HEK293T (cell line): ENCODE measurements at regions not wholly inside any gene's neighbourhood (a gene's known extent, or its start where the extent isn't known, plus 50 kb on each side); places are given as distances from the start of the nearest gene placed in this dataset.
"Not testable (repeated sequence)": the region's sequence is repeated elsewhere in the genome, so short reads cannot be mapped to it uniquely, and the experiment has no call there.

Experiments
- CTCF ChIA-PET: fragments of 350-600 bp; formaldehyde crosslinking; extraction: SDS; loops from one replicate; lab custom pipeline; 2021; ENCODE audit warnings: antibody characterized with exemption, inconsistent platforms; lab: Yijun Ruan, JAX
- POLR2A ChIA-PET: fragments of 350-600 bp; formaldehyde crosslinking; extraction: SDS; loops from one replicate; lab custom pipeline; 2020; ENCODE audit warnings: antibody characterized with exemption, inconsistent platforms; lab: Yijun Ruan, JAX
- DNase-seq: peaks from one replicate; pipeline ENCODE4 v3.0.0; 2012; ENCODE audit warnings: mixed read lengths; ENCODE audit errors: extremely low spot score
- ARNT ChIP-seq: fragments of 450-650 bp; IDR thresholded peaks from 2 replicates; pipeline ENCODE4 v1.6.1; 2017; ENCODE audit warnings: mild to moderate bottlenecking
- BHLHE40 ChIP-seq: fragments of 450-650 bp; IDR thresholded peaks from 2 replicates; pipeline ENCODE4 v1.6.1; 2016; ENCODE audit warnings: mild to moderate bottlenecking, moderate library complexity, borderline replicate concordance
- CTBP1 ChIP-seq: fragments of 450-650 bp; IDR thresholded peaks from 2 replicates; pipeline ENCODE4 v1.6.1; 2016; ENCODE audit warnings: borderline replicate concordance
- ELF4 ChIP-seq: fragments of 450-650 bp; IDR thresholded peaks from 2 replicates; pipeline ENCODE4 v1.6.1; 2017; ENCODE audit warnings: antibody characterized with exemption
- FOXA1 ChIP-seq: fragments of 450-650 bp; IDR thresholded peaks from 2 replicates; pipeline ENCODE4 v1.6.1; 2016; ENCODE audit warnings: mild to moderate bottlenecking
- FOXK2 ChIP-seq: fragments of 450-650 bp; IDR thresholded peaks from 2 replicates; pipeline ENCODE4 v1.6.1; 2016; ENCODE audit warnings: mild to moderate bottlenecking
- FOXM1 ChIP-seq: fragments of 450-650 bp; IDR thresholded peaks from 2 replicates; pipeline ENCODE4 v1.6.1; 2017; ENCODE audit warnings: mild to moderate bottlenecking, borderline replicate concordance
- HDGF ChIP-seq: fragments of 450-650 bp; IDR thresholded peaks from 2 replicates; pipeline ENCODE4 v1.6.1; 2017; ENCODE audit warnings: antibody characterized with exemption, borderline replicate concordance
- L3MBTL2 ChIP-seq: fragments of 450-650 bp; conservative IDR thresholded peaks from 2 replicates; pipeline ENCODE4 v1.6.1; 2016; ENCODE audit warnings: mild to moderate bottlenecking
- LEF1 ChIP-seq: fragments of 450-650 bp; IDR thresholded peaks from 2 replicates; pipeline ENCODE4 v1.6.1; 2017; ENCODE audit warnings: mild to moderate bottlenecking, borderline replicate concordance
- NFRKB ChIP-seq: fragments of 450-650 bp; IDR thresholded peaks from 2 replicates; pipeline ENCODE4 v1.6.1; 2016; ENCODE audit warnings: mild to moderate bottlenecking, moderate library complexity
- SP1 ChIP-seq: fragments of 450-650 bp; IDR thresholded peaks from 2 replicates; pipeline ENCODE4 v1.6.1; 2017
- SUZ12 ChIP-seq: fragments of 450-650 bp; IDR thresholded peaks from 2 replicates; pipeline ENCODE4 v1.6.1; 2016; ENCODE audit warnings: mild to moderate bottlenecking
- TARDBP ChIP-seq: fragments of 450-650 bp; IDR thresholded peaks from 2 replicates; pipeline ENCODE4 v1.6.1; 2016
- ZNF384 ChIP-seq: fragments of 450-650 bp; IDR thresholded peaks from 2 replicates; pipeline ENCODE4 v1.6.1; 2016
- TF ChIP-seq, protein P1 (sequence below): fragments of 450-650 bp; IDR thresholded peaks from 2 replicates; pipeline ENCODE4 v1.6.1; 2016

DNA sequence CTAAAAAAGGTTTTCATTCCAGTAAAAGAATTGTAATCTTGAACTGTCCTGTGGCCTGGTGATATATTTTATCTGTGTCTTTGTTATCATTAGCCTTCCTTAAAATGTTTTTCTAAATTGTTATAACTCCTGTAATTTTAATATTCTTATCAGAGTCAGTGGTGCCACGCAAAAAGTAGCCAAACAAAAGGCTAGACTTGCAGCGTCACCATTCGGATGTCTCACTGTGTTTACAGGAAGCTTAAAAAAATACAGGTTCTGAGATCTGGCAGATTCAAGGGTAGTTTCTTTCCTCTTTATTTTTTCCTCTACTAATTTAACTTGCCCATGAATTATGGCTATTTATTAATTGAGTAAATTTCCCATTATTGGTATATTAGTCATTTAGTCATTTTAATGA is 362.3 kb downstream of the MAT2B start:
- CTCF ChIA-PET, result no interaction called here
- POLR2A ChIA-PET, result no interaction called here
- no peak for TF ChIP-seq ELF4
- no peak for TF ChIP-seq LEF1
- TF ChIP-seq, protein P1, sequence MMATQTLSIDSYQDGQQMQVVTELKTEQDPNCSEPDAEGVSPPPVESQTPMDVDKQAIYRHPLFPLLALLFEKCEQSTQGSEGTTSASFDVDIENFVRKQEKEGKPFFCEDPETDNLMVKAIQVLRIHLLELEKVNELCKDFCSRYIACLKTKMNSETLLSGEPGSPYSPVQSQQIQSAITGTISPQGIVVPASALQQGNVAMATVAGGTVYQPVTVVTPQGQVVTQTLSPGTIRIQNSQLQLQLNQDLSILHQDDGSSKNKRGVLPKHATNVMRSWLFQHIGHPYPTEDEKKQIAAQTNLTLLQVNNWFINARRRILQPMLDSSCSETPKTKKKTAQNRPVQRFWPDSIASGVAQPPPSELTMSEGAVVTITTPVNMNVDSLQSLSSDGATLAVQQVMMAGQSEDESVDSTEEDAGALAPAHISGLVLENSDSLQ, result no peak
- no peak for TF ChIP-seq FOXM1
- no peak for TF ChIP-seq FOXK2
- no peak for DNase-seq

DNA sequence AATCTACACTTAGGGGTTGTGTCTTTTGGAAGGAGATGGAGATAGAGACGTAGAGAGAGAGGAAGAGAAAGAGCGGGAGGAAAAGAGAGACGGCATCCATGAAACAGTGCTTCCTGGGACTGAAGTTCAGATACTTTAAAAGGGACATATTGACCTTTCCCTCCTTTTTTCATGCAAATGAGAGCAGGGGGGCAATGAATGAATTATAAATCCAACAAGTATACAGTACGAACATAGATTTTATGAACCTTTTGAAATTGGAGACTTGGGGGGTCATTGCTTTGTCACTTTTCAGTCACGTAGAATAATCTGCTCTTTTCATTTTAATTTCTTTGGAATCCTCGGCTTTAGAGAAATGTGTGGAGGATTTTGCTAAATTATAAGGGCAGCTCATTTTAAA is 364.2 kb downstream of the MAT2B start:
- CTCF ChIA-PET, result no interaction called here
- POLR2A ChIA-PET, result no interaction called here
- TF ChIP-seq ARNT, result no peak
- no peak for TF ChIP-seq LEF1
- TF ChIP-seq SUZ12, result no peak
- TF ChIP-seq CTBP1, result no peak
- no peak for TF ChIP-seq SP1
- TF ChIP-seq HDGF, result no peak
- no peak for TF ChIP-seq L3MBTL2
- no peak for TF ChIP-seq TARDBP
- no peak for TF ChIP-seq ZNF384
- no peak for TF ChIP-seq BHLHE40
- DNase-seq, result no peak

DNA sequence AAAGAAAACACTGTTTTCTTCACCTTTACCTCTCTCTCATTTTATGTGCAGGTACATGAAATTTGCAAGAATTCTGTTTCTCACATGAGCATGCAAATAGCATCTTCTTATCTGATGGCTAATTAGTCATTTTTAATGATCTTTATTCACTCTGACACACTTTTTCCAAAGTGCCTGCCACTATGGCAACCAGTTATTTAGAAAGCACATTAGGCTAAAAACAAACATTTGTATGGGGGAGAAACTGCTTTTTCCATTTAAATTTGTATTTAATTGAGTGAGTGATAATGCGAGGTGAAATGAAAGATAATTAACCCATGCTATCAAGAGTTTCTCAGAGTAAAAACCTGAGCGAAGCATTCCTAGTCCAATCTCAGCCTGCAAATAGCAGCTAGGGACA is 365.0 kb downstream of the MAT2B start:
- ChIA-PET CTCF (no interaction called here), POLR2A (no interaction called here)
- no peak for DNase-seq
- TF ChIP-seq L3MBTL2 (no peak), FOXA1 (no peak), ARNT (no peak), CTBP1 (no peak), SUZ12 (no peak), NFRKB (no peak), FOXM1 (no peak), BHLHE40 (no peak), SP1 (no peak), LEF1 (no peak), HDGF (no peak), ELF4 (no peak), FOXK2 (no peak), TARDBP (no peak)
- TF ChIP-seq, protein P1, result no peak

DNA sequence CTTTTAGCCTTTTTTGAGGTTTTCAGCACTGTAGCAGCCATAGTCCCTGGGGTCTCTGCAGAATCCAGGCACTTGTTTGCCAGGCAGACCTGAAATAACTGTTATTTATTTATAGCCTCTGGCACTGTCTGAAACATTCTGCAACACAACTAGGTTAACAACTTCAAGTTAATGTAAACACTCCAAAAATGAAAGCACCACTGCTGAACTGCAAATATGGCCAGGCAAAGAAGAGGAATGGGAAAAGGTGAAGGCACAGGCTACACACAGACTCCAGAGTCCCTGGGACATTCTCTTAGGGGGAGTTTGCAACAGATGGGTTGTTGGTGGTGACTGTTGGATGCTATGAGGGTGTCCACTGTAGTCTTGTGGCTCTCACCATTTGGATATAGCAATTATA is 369.0 kb downstream of the MAT2B start:
- TF ChIP-seq ZNF384 (no peak), ELF4 (no peak), L3MBTL2 (no peak), HDGF (no peak), BHLHE40 (no peak), TARDBP (no peak), FOXM1 (no peak), SP1 (no peak), FOXK2 (no peak), ARNT (no peak), LEF1 (no peak)
- TF ChIP-seq, protein P1, result no peak
- POLR2A ChIA-PET, result no interaction called here
- CTCF ChIA-PET, result no interaction called here
- DNase-seq, result no peak

DNA sequence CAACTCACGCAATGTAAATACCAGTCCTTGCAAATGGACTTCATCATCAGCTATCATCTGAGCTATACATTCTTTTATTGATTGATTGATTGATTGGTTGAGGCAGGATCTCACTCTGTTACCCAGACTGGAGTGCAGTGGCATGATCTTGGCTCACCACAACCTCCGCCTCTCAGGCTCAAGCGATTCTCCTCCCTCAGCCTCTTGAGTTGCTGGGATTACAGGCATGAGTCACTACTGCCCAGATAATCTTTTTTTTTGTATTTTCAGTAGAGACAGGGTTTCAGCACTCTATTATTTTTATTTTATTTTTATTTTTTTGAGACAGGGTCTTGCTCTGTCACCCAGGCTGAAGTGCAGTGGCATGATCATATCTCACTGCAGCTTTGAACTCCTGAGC is 369.5 kb downstream of the MAT2B start:
- CTCF ChIA-PET, POLR2A ChIA-PET, DNase-seq: not testable (repeated sequence)

DNA sequence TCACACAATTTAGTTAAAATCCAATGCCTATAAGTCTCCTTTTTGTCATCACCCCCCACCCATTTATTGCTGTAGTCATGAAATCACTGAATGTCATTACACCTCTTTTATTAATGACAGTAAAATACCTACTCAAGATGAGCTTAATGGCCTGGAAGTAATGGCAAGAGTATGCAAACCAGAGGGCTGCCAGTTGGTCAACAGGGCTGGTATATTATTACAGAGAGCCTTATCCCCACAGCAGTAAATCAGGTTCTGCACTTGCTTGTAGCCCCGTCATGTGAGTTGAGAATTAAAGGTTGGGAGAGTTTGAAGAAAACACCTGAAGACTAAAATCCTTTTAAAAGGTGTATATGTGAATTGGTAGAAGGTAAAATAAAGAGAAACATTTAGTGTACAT is 372.4 kb downstream of the MAT2B start:
- TF ChIP-seq, protein P1, result no peak
- TF ChIP-seq TARDBP (no peak), FOXM1 (no peak), HDGF (no peak)
- DNase-seq, result no peak

DNA sequence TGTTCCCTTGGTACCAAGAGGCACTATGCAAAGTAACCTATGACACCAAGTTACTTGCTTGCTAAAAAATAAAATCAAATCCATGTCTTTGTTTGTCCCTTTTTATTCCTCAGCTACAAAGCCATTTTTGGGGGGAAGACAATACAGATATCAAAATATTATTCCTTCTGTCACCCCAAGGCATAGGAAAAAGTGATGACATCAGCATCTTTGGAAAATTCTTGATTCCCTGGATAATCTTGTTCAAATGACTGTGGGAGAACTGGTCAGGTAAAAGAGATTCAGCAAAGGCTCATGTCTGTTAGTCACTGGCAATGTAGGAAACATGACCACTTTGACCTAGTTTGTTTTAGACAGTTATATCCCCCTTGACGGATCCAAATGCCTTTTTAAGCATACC is 373.1 kb downstream of the MAT2B start:
- ChIA-PET CTCF (no interaction called here), POLR2A (no interaction called here)
- TF ChIP-seq L3MBTL2 (no peak), ELF4 (no peak), FOXK2 (no peak), FOXA1 (no peak), ZNF384 (no peak), TARDBP (no peak), LEF1 (no peak), HDGF (no peak), FOXM1 (no peak), CTBP1 (no peak), NFRKB (no peak), SP1 (no peak), ARNT (no peak)
- DNase-seq, result no peak

More for the DNA sequence above, 372.4 kb downstream of the MAT2B start:
- CTCF ChIA-PET, result no interaction called here
- POLR2A ChIA-PET, result no interaction called here
